Smooth muscle cell (in vitro differentiated cells): ENCODE measurements at regions not wholly inside any gene's neighbourhood (a gene's known extent, or its start where the extent isn't known, plus 50 kb on each side); places are given as distances from the start of the nearest gene placed in this dataset.

ENCODE experiments used
- DNase-seq: peaks from one replicate; lab custom pipeline; 2025; ENCODE audit not compliant: unreplicated experiment; lab: John Stamatoyannopoulos, UW
- H2AFZ ChIP-seq: fragments of 200-600 bp; sonication (generic); 2 replicates; pipeline ENCODE4 v1.6.0; 2016; ENCODE audit warnings: antibody characterized with exemption, low read depth, mild to moderate bottlenecking
- H3F3A ChIP-seq: fragments of 200-600 bp; sonication (generic); 2 replicates; pipeline ENCODE4 v1.6.0; 2017; ENCODE audit warnings: antibody characterized with exemption, low read depth
- H3K27ac ChIP-seq: fragments of 200-600 bp; sonication (generic); 2 replicates; pipeline ENCODE4 v1.5.1; 2016; ENCODE audit warnings: low read depth, mild to moderate bottlenecking
- H3K27me3 ChIP-seq: fragments of 200-600 bp; sonication (generic); 2 replicates; pipeline ENCODE4 v1.6.1; 2016; ENCODE audit warnings: low read depth, mild to moderate bottlenecking
- H3K36me3 ChIP-seq: fragments of 200-600 bp; sonication (generic); 2 replicates; pipeline ENCODE4 v1.5.1; 2016; ENCODE audit warnings: low read depth
- H3K4me1 ChIP-seq: fragments of 200-600 bp; sonication (generic); 2 replicates; pipeline ENCODE4 v1.5.1; 2016; ENCODE audit warnings: low read depth
- H3K4me2 ChIP-seq: fragments of 200-600 bp; sonication (generic); 2 replicates; pipeline ENCODE4 v1.6.0; 2016; ENCODE audit warnings: mild to moderate bottlenecking
- H3K4me3 ChIP-seq: fragments of 200-600 bp; sonication (generic); 2 replicates; pipeline ENCODE4 v1.5.1; 2016; ENCODE audit warnings: mild to moderate bottlenecking
- H3K79me2 ChIP-seq: fragments of 200-600 bp; sonication (generic); 2 replicates; pipeline ENCODE4 v1.6.0; 2016; ENCODE audit warnings: low read depth, mild to moderate bottlenecking
- H3K9ac ChIP-seq: fragments of 200-600 bp; sonication (generic); 2 replicates; pipeline ENCODE4 v1.6.0; 2016; ENCODE audit warnings: low read depth
- H3K9me3 ChIP-seq: fragments of 200-600 bp; sonication (generic); replicated peaks from 2 replicates; pipeline ENCODE4 v1.5.1; 2016; ENCODE audit warnings: low read depth
- H4K20me1 ChIP-seq: fragments of 200-600 bp; sonication (generic); 2 replicates; pipeline ENCODE4 v1.6.0; 2016; ENCODE audit warnings: low read depth
- CTCF ChIP-seq: fragments of 200-600 bp; sonication (generic); IDR thresholded peaks from 2 replicates; pipeline ENCODE4 v1.5.1; 2017; ENCODE audit warnings: borderline replicate concordance, mild to moderate bottlenecking, antibody characterized with exemption; ENCODE audit not compliant: insufficient read depth, poor library complexity, severe bottlenecking
- WGBS: methylation state at CpG from one replicate; pipeline ENCODE4 v1.1.7; 2016; ENCODE audit warnings: low lambda C conversion rate; 5-methylcytosine and 5-hydroxymethylcytosine counted together

- Histone ChIP-seq H3K27ac (no peak overlapping the region), H2AFZ (no peak overlapping the region), H3K79me2 (no peaks in the 10 kb centered on the region), H3K4me2 (no peak overlapping the region), H3K9me3 (no peaks in the 10 kb centered on the region), H3K9ac (no peak overlapping the region), H3K27me3 (no peaks in the 10 kb centered on the region), H4K20me1 (no peaks in the 10 kb centered on the region), H3K36me3 (no peaks in the 10 kb centered on the region), H3K4me3 (no peak overlapping the region), H3F3A (no peaks in the 10 kb centered on the region), H3K4me1 (no peaks in the 10 kb centered on the region)
- no peak for DNase-seq
- 100% methylated on average over 1 of the region's 1 CpG for WGBS
- no peak for TF ChIP-seq CTCF
Observed at GRCh38 chr10:130982802-130983201, 328.7 kb downstream of the TCERG1L start.

GRCh38 chr10:130983749-130984148 lies 327.8 kb downstream of the TCERG1L start:
- Histone ChIP-seq H3F3A (no peaks in the 10 kb centered on the region), H2AFZ (no peak overlapping the region), H3K9ac (no peak overlapping the region), H3K27ac (no peak overlapping the region), H3K27me3 (no peaks in the 10 kb centered on the region), H3K79me2 (no peaks in the 10 kb centered on the region), H3K9me3 (no peaks in the 10 kb centered on the region), H4K20me1 (no peaks in the 10 kb centered on the region), H3K36me3 (no peaks in the 10 kb centered on the region), H3K4me3 (no peak overlapping the region), H3K4me1 (no peaks in the 10 kb centered on the region), H3K4me2 (no peak overlapping the region)
- 88% methylated on average over 2 of the region's 2 CpGs for WGBS
- no peak for TF ChIP-seq CTCF
- no peak for DNase-seq

- TF ChIP-seq CTCF = no peak
- H3K4me1 ChIP-seq = no peaks in the 10 kb centered on the region
- WGBS = 98% methylated on average over 3 of the region's 3 CpGs
Observed at GRCh38 chr10:130984686-130985085, 326.8 kb downstream of the TCERG1L start.

GRCh38 chr10:130985158-130985753 lies 326.3 kb downstream of the TCERG1L start:
- no peaks in the 10 kb centered on the region for H3K27me3 ChIP-seq
- H3K27ac ChIP-seq = no peak overlapping the region
- no peaks in the 10 kb centered on the region for H3K9me3 ChIP-seq
- no peaks in the 10 kb centered on the region for H3F3A ChIP-seq
- H3K9ac ChIP-seq = no peak overlapping the region
- no peak overlapping the region for H3K4me3 ChIP-seq
- DNase-seq = no peak
- H3K79me2 ChIP-seq = no peaks in the 10 kb centered on the region
- no peak overlapping the region for H2AFZ ChIP-seq
- no peak overlapping the region for H3K4me2 ChIP-seq
- no peak for TF ChIP-seq CTCF
- H3K36me3 ChIP-seq = no peaks in the 10 kb centered on the region
- H3K4me1 ChIP-seq = no peaks in the 10 kb centered on the region
- 94% methylated on average over 16 of the region's 16 CpGs for WGBS
- no peaks in the 10 kb centered on the region for H4K20me1 ChIP-seq

More at GRCh38 chr10:130984686-130985085, 326.8 kb downstream of the TCERG1L start:
- Histone ChIP-seq H3K36me3 (no peaks in the 10 kb centered on the region), H3K4me3 (no peak overlapping the region), H3K9me3 (no peaks in the 10 kb centered on the region), H3K27me3 (no peaks in the 10 kb centered on the region), H3F3A (no peaks in the 10 kb centered on the region), H3K79me2 (no peaks in the 10 kb centered on the region), H2AFZ (no peak overlapping the region), H3K27ac (no peak overlapping the region), H3K4me2 (no peak overlapping the region), H3K9ac (no peak overlapping the region), H4K20me1 (no peaks in the 10 kb centered on the region)
- DNase-seq = no peak
